ENCODE measurements at regions not wholly inside any gene's neighbourhood (a gene's known extent, or its start where the extent isn't known, plus 50 kb on each side); places are given as distances from the start of the nearest gene placed in this dataset.

DNA sequence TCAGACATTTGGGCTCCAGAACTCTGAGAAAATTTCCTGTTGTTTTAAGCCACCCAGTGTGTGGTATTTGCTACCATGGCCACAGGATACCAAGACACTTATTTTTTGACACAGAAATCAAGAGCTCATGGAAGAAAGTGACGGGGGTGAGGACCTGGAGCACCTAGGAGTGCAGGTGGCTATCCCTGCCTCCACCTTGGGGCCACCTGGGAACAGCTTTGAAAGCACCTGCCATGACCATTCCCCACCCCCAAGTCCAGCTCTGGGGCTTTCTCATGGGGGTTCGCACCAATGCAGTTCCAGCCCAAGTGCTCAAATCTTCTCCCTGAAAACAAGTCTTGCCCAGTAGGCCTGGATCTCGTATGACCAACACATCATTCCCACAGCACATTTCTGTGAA is 214.9 kb upstream of the IRX1 start (continued):
- TF ChIP-seq, protein P1, sequence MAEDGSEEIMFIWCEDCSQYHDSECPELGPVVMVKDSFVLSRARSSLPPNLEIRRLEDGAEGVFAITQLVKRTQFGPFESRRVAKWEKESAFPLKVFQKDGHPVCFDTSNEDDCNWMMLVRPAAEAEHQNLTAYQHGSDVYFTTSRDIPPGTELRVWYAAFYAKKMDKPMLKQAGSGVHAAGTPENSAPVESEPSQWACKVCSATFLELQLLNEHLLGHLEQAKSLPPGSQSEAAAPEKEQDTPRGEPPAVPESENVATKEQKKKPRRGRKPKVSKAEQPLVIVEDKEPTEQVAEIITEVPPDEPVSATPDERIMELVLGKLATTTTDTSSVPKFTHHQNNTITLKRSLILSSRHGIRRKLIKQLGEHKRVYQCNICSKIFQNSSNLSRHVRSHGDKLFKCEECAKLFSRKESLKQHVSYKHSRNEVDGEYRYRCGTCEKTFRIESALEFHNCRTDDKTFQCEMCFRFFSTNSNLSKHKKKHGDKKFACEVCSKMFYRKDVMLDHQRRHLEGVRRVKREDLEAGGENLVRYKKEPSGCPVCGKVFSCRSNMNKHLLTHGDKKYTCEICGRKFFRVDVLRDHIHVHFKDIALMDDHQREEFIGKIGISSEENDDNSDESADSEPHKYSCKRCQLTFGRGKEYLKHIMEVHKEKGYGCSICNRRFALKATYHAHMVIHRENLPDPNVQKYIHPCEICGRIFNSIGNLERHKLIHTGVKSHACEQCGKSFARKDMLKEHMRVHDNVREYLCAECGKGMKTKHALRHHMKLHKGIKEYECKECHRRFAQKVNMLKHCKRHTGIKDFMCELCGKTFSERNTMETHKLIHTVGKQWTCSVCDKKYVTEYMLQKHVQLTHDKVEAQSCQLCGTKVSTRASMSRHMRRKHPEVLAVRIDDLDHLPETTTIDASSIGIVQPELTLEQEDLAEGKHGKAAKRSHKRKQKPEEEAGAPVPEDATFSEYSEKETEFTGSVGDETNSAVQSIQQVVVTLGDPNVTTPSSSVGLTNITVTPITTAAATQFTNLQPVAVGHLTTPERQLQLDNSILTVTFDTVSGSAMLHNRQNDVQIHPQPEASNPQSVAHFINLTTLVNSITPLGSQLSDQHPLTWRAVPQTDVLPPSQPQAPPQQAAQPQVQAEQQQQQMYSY (CRISPR knock-in tag; IDR thresholded peaks at IDR 0.05) = no peak
- TF ChIP-seq, protein P2, sequence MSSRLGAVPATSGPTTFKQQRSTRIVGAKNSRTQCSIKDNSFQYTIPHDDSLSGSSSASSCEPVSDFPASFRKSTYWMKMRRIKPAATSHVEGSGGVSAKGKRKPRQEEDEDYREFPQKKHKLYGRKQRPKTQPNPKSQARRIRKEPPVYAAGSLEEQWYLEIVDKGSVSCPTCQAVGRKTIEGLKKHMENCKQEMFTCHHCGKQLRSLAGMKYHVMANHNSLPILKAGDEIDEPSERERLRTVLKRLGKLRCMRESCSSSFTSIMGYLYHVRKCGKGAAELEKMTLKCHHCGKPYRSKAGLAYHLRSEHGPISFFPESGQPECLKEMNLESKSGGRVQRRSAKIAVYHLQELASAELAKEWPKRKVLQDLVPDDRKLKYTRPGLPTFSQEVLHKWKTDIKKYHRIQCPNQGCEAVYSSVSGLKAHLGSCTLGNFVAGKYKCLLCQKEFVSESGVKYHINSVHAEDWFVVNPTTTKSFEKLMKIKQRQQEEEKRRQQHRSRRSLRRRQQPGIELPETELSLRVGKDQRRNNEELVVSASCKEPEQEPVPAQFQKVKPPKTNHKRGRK (CRISPR knock-in tag; IDR thresholded peaks at IDR 0.05; ENCODE audit: borderline replicate concordance) = no peak

DNA sequence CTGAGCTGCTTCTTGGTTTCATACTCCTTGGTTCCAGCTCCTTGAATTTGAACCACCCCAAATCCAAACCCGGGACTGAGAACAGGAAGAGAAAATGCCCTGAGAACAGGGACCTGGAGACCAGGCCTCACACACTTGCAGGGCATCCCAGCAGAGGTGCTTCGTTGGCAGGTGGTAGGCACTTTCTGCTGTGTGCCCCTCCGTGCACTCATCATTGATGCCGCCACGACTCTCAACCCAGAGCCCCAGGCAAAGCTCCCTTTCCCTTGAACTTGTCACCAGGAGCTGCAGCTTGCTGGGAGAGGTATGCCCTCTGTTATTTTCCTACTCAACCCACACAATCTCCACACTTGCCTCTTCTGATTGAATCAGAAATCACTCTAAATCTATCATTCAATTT is 217.8 kb upstream of the IRX1 start:
- POLR2A ChIA-PET = no interaction called here
- no peak for TF ChIP-seq RORB (CRISPR knock-in tag; IDR thresholded peaks at IDR 0.05)
- TF ChIP-seq, protein P3, sequence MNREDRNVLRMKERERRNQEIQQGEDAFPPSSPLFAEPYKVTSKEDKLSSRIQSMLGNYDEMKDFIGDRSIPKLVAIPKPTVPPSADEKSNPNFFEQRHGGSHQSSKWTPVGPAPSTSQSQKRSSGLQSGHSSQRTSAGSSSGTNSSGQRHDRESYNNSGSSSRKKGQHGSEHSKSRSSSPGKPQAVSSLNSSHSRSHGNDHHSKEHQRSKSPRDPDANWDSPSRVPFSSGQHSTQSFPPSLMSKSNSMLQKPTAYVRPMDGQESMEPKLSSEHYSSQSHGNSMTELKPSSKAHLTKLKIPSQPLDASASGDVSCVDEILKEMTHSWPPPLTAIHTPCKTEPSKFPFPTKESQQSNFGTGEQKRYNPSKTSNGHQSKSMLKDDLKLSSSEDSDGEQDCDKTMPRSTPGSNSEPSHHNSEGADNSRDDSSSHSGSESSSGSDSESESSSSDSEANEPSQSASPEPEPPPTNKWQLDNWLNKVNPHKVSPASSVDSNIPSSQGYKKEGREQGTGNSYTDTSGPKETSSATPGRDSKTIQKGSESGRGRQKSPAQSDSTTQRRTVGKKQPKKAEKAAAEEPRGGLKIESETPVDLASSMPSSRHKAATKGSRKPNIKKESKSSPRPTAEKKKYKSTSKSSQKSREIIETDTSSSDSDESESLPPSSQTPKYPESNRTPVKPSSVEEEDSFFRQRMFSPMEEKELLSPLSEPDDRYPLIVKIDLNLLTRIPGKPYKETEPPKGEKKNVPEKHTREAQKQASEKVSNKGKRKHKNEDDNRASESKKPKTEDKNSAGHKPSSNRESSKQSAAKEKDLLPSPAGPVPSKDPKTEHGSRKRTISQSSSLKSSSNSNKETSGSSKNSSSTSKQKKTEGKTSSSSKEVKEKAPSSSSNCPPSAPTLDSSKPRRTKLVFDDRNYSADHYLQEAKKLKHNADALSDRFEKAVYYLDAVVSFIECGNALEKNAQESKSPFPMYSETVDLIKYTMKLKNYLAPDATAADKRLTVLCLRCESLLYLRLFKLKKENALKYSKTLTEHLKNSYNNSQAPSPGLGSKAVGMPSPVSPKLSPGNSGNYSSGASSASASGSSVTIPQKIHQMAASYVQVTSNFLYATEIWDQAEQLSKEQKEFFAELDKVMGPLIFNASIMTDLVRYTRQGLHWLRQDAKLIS (CRISPR knock-in tag; IDR thresholded peaks at IDR 0.05; ENCODE audit: borderline replicate concordance) = no peak
- TF ChIP-seq PRRX2 (CRISPR knock-in tag; IDR thresholded peaks at IDR 0.05) = no peak
- TF ChIP-seq ZNF263 (CRISPR knock-in tag; IDR thresholded peaks at IDR 0.05; ENCODE audit: low read depth) = no peak
- TF ChIP-seq NR2C2 (CRISPR knock-in tag; IDR thresholded peaks at IDR 0.05) = no peak
- no peak for TF ChIP-seq NFATC4 (CRISPR knock-in tag; IDR thresholded peaks at IDR 0.05)
- no peak for TF ChIP-seq ZNF232 (CRISPR knock-in tag; IDR thresholded peaks at IDR 0.05)
- no peak for TF ChIP-seq SMAD3 (CRISPR knock-in tag; IDR thresholded peaks at IDR 0.05; ENCODE audit: borderline replicate concordance)
- TF ChIP-seq, protein P4, sequence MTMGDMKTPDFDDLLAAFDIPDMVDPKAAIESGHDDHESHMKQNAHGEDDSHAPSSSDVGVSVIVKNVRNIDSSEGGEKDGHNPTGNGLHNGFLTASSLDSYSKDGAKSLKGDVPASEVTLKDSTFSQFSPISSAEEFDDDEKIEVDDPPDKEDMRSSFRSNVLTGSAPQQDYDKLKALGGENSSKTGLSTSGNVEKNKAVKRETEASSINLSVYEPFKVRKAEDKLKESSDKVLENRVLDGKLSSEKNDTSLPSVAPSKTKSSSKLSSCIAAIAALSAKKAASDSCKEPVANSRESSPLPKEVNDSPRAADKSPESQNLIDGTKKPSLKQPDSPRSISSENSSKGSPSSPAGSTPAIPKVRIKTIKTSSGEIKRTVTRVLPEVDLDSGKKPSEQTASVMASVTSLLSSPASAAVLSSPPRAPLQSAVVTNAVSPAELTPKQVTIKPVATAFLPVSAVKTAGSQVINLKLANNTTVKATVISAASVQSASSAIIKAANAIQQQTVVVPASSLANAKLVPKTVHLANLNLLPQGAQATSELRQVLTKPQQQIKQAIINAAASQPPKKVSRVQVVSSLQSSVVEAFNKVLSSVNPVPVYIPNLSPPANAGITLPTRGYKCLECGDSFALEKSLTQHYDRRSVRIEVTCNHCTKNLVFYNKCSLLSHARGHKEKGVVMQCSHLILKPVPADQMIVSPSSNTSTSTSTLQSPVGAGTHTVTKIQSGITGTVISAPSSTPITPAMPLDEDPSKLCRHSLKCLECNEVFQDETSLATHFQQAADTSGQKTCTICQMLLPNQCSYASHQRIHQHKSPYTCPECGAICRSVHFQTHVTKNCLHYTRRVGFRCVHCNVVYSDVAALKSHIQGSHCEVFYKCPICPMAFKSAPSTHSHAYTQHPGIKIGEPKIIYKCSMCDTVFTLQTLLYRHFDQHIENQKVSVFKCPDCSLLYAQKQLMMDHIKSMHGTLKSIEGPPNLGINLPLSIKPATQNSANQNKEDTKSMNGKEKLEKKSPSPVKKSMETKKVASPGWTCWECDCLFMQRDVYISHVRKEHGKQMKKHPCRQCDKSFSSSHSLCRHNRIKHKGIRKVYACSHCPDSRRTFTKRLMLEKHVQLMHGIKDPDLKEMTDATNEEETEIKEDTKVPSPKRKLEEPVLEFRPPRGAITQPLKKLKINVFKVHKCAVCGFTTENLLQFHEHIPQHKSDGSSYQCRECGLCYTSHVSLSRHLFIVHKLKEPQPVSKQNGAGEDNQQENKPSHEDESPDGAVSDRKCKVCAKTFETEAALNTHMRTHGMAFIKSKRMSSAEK (CRISPR knock-in tag; IDR thresholded peaks at IDR 0.05; ENCODE audit: borderline replicate concordance) = no peak
- no peak for TF ChIP-seq ZBTB21 (CRISPR knock-in tag; IDR thresholded peaks at IDR 0.05; ENCODE audit: borderline replicate concordance)
- TF ChIP-seq RELA (CRISPR knock-in tag; IDR thresholded peaks at IDR 0.05; ENCODE audit: borderline replicate concordance) = no peak
- TF ChIP-seq, protein P5, sequence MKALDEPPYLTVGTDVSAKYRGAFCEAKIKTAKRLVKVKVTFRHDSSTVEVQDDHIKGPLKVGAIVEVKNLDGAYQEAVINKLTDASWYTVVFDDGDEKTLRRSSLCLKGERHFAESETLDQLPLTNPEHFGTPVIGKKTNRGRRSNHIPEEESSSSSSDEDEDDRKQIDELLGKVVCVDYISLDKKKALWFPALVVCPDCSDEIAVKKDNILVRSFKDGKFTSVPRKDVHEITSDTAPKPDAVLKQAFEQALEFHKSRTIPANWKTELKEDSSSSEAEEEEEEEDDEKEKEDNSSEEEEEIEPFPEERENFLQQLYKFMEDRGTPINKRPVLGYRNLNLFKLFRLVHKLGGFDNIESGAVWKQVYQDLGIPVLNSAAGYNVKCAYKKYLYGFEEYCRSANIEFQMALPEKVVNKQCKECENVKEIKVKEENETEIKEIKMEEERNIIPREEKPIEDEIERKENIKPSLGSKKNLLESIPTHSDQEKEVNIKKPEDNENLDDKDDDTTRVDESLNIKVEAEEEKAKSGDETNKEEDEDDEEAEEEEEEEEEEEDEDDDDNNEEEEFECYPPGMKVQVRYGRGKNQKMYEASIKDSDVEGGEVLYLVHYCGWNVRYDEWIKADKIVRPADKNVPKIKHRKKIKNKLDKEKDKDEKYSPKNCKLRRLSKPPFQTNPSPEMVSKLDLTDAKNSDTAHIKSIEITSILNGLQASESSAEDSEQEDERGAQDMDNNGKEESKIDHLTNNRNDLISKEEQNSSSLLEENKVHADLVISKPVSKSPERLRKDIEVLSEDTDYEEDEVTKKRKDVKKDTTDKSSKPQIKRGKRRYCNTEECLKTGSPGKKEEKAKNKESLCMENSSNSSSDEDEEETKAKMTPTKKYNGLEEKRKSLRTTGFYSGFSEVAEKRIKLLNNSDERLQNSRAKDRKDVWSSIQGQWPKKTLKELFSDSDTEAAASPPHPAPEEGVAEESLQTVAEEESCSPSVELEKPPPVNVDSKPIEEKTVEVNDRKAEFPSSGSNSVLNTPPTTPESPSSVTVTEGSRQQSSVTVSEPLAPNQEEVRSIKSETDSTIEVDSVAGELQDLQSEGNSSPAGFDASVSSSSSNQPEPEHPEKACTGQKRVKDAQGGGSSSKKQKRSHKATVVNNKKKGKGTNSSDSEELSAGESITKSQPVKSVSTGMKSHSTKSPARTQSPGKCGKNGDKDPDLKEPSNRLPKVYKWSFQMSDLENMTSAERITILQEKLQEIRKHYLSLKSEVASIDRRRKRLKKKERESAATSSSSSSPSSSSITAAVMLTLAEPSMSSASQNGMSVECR (CRISPR knock-in tag; IDR thresholded peaks at IDR 0.05; ENCODE audit: borderline replicate concordance) = no peak
- TF ChIP-seq, protein P6, sequence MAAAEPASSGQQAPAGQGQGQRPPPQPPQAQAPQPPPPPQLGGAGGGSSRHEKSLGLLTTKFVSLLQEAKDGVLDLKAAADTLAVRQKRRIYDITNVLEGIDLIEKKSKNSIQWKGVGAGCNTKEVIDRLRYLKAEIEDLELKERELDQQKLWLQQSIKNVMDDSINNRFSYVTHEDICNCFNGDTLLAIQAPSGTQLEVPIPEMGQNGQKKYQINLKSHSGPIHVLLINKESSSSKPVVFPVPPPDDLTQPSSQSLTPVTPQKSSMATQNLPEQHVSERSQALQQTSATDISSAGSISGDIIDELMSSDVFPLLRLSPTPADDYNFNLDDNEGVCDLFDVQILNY (CRISPR knock-in tag; IDR thresholded peaks at IDR 0.05) = no peak
- no peak for TF ChIP-seq ZNF416 (CRISPR knock-in tag; IDR thresholded peaks at IDR 0.05)
- TF ChIP-seq ZNF423 (CRISPR knock-in tag; IDR thresholded peaks at IDR 0.05) = no peak
- ATAC-seq = no peak

More for the DNA sequence above, 217.8 kb upstream of the IRX1 start:
- H3K9me3 Mint-ChIP-seq = peaks cover 16% of the 10 kb centered on the region
- H3K4me3 Mint-ChIP-seq = no peak overlapping the region
- DNase-seq (ENCODE audit: low spot score) = no peak
- no peaks in the 10 kb centered on the region for H3K27me3 Mint-ChIP-seq (ENCODE audit: low read depth)
- no peaks in the 10 kb centered on the region for H3K4me1 Mint-ChIP-seq
- no peak overlapping the region for H3K27ac Mint-ChIP-seq
- CTCF ChIA-PET = no interaction called here
- no peaks in the 10 kb centered on the region for H3K36me3 Mint-ChIP-seq

All from WTC11 (cell line).